Loucy (cell line): ENCODE measurements at regions not wholly inside any gene's neighbourhood (a gene's known extent, or its start where the extent isn't known, plus 50 kb on each side); places are given as distances from the start of the nearest gene placed in this dataset.

ENCODE experiments used
- EZH2phosphoT487 ChIP-seq: fragments of 200-600 bp; IDR thresholded peaks from 2 replicates; pipeline ENCODE4 v1.6.1; 2018; ENCODE audit warnings: antibody characterized with exemption, mild to moderate bottlenecking, moderate library complexity, borderline replicate concordance
- TF ChIP-seq, protein P1 (sequence below): fragments of 200-600 bp; sonication (generic); conservative IDR thresholded peaks from 2 replicates; pipeline ENCODE4 v1.5.1; 2014; ENCODE audit warnings: mild to moderate bottlenecking, antibody characterized with exemption, low read length

DNA sequence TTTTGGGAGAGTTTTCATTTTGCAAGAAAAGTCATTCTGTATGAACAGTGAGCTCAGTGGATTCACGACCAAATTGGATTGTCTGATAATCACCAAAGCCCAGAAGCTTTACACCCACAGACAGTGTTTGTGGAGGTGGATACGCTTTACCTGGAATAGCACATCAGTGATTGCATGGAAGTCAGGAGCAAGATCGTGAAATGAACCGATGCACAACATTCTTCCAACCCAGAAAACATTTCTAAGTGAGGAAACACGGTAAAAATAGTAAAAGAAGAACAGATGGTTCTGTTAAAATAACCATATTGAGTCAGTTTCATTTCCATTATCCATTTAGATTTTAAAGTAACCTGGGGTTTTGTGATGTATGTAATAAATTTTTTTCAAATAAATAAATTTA is 478.2 kb upstream of the PFKP start:
- TF ChIP-seq, protein P1, sequence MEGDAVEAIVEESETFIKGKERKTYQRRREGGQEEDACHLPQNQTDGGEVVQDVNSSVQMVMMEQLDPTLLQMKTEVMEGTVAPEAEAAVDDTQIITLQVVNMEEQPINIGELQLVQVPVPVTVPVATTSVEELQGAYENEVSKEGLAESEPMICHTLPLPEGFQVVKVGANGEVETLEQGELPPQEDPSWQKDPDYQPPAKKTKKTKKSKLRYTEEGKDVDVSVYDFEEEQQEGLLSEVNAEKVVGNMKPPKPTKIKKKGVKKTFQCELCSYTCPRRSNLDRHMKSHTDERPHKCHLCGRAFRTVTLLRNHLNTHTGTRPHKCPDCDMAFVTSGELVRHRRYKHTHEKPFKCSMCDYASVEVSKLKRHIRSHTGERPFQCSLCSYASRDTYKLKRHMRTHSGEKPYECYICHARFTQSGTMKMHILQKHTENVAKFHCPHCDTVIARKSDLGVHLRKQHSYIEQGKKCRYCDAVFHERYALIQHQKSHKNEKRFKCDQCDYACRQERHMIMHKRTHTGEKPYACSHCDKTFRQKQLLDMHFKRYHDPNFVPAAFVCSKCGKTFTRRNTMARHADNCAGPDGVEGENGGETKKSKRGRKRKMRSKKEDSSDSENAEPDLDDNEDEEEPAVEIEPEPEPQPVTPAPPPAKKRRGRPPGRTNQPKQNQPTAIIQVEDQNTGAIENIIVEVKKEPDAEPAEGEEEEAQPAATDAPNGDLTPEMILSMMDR, result no peak
- no peak for TF ChIP-seq EZH2phosphoT487
